ENCODE measurements at regions not wholly inside any gene's neighbourhood (a gene's known extent, or its start where the extent isn't known, plus 50 kb on each side); places are given as distances from the start of the nearest gene placed in this dataset.
A peak's percentile ranks its signal among the peaks of the same experiment; 100 is the strongest.

GRCh38 chr4:167290678-167291077 is 56.4 kb upstream of the SPOCK3 start:
- peak in 1 of 5 experiments; percentile 8 for TF ChIP-seq CTCF (IDR thresholded peaks at IDR 0.05)
- no peak for TF ChIP-seq POLR2A (IDR thresholded peaks at IDR 0.05)
- no peak for TF ChIP-seq EP300 (IDR thresholded peaks at IDR 0.05)
